ENCODE measurements at regions not wholly inside any gene's neighbourhood (a gene's known extent, or its start where the extent isn't known, plus 50 kb on each side); places are given as distances from the start of the nearest gene placed in this dataset.

DNA sequence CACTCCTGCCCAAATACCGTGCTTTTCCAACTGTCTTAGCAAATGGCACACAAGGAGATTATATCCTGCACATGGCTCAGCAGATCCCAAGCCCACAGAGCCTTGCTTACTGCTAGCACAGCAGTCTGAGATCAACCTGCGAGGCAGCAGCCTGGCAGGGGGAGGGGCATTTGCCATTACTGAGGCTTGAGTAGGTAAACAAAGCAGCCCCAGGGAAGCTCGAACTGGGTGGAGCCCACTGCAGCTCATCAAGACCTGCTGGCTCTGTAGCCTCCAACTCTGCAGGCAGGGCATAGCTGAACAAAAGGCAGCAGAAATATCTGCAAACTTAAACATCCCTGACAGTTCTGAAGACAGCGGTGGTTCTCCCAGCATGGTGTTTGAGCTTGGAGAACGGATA, 70.1 kb upstream of the PTBP2 start:
- CTCF ChIA-PET = interaction anchor here (1.2 kb wide), 1 partner anchor 13 kb away, joined by 4 read pairs; no protein-coding TSS in a partner anchor
- POLR2A ChIA-PET = no interaction called here
- no peak for DNase-seq (ENCODE audit: extremely low spot score)
- TF ChIP-seq, protein P1, sequence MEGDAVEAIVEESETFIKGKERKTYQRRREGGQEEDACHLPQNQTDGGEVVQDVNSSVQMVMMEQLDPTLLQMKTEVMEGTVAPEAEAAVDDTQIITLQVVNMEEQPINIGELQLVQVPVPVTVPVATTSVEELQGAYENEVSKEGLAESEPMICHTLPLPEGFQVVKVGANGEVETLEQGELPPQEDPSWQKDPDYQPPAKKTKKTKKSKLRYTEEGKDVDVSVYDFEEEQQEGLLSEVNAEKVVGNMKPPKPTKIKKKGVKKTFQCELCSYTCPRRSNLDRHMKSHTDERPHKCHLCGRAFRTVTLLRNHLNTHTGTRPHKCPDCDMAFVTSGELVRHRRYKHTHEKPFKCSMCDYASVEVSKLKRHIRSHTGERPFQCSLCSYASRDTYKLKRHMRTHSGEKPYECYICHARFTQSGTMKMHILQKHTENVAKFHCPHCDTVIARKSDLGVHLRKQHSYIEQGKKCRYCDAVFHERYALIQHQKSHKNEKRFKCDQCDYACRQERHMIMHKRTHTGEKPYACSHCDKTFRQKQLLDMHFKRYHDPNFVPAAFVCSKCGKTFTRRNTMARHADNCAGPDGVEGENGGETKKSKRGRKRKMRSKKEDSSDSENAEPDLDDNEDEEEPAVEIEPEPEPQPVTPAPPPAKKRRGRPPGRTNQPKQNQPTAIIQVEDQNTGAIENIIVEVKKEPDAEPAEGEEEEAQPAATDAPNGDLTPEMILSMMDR (IDR thresholded peaks at IDR 0.05; ENCODE audit: control extremely low read depth, extremely low read depth, low read depth, missing control alignments) = no peak

DNA sequence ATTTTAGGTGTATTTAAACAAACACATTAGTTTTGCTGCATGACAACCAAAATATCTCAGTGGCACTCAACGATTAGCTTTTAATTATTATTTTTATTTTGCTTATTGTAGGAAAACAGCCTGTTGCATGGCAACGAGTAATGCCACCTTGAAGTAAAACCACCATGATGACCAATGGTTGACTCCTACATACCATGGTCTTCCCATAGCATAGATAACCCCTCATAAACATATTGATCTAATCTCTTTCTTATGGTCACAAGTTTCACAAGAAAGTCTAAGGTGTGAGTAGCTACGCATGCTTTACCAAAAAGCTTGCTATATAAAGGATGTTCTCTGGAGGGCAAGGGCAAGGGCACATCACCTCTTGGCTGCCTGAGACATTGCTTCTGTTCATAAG, 61.5 kb upstream of the PTBP2 start:
- ChIA-PET CTCF (interaction anchor here (0.9 kb wide), 1 partner anchor 21 kb away, joined by 3 read pairs; no protein-coding TSS in a partner anchor), POLR2A (no interaction called here)
- no peak for DNase-seq (ENCODE audit: extremely low spot score)
- TF ChIP-seq, protein P1 (IDR thresholded peaks at IDR 0.05; ENCODE audit: control extremely low read depth, extremely low read depth, low read depth, missing control alignments) = no peak

DNA sequence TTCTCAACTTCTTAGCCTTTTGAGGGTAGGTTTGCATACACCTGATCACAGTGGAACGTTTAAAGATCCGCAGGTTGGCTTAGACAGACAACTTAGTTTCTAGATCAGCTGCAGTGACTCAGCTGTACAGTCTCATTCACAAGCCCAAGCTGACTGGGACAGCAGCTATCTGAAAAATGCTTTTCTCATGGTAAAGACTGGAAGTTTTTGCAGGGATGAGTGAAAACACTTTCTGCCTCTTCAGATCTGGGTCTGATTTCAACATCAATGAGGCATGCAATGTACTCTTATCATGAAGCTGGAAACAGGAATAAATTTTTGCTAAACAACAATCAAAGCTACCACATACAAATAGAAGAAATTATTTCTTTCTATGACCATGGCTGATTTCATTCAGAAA, 61.1 kb upstream of the PTBP2 start:
- TF ChIP-seq, protein P1 (IDR thresholded peaks at IDR 0.05; ENCODE audit: control extremely low read depth, extremely low read depth, low read depth, missing control alignments) = no peak
- ChIA-PET POLR2A (no interaction called here), CTCF (no interaction called here)
- no peak for DNase-seq (ENCODE audit: extremely low spot score)

All from GM10248 (cell line).